GM12864 (cell line): ENCODE measurements at regions not wholly inside any gene's neighbourhood (a gene's known extent, or its start where the extent isn't known, plus 50 kb on each side); places are given as distances from the start of the nearest gene placed in this dataset.
A peak's percentile ranks its signal among the peaks of the same experiment; 100 is the strongest.
"Not testable (repeated sequence)": the region's sequence is repeated elsewhere in the genome, so short reads cannot be mapped to it uniquely, and the experiment has no call there.

Experiments used
- DNase-seq: peaks from one replicate; pipeline ENCODE4 v3.0.0-alpha.2; 2011; ENCODE audit warnings: low read depth
- H3K4me3 ChIP-seq: 2 replicates; pipeline ENCODE4 v1.5.1; 2011; ENCODE audit warnings: mild to moderate bottlenecking, low read depth, low read length, control low read depth
- TF ChIP-seq, protein P1 (sequence below): IDR thresholded peaks from 2 replicates; pipeline ENCODE4 v1.5.1; 2011; ENCODE audit warnings: low read depth, mild to moderate bottlenecking, moderate library complexity, low read length, control low read depth, inconsistent platforms; ENCODE audit errors: missing control alignments

DNA sequence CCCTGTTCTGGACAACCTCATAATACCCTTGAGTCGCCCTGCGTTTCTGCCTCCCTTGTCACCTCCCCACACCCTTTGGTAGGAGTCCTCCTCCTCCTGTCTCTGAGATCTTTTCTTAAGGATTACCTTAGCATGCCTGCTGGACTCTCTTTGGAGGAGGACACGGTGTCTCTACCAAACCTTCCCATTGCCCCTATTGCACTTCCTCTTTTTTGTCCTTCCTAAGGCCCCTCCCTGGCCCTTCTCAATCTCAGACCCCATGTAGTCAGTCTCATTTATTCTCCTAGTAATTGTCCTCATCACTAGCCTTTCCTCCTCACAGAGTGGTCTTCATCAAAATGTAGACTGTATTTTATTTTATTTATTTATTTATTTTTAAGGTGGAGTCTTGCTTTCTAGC lies 335.0 kb upstream of the SFRP2 start:
- no peak overlapping the region for H3K4me3 ChIP-seq
- no peak for DNase-seq

DNA sequence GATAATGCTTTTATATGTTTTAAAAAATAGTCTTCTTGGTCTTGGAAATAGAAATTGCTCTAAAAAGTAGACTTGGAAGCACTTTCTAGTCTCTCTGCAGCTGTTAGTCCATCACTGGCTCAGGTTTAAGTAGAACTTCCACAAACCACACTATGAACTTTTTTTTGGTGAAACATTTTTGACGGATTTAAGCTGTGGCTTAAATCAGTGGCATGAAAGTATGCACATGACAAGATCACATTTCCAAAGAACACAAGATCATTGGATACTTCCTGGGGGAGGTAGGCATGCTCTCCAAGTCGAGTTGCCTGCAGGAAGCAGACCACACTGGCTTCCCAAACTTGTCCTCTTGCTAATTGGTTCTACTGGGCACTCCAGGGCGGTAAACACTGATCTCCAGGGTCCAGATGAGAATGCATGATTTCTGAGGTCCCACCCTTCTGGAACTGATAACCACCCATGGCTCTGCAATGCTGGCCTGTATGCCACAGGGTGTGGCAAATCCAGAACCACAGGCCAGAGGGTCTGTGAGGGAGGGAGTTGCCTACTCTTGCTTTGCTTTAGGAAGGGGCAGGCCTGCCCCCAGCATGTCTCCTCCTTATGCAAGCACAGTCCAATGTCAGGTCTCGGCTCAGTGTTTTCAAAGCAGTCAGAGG lies 331.9 kb upstream of the SFRP2 start:
- no peak for DNase-seq
- TF ChIP-seq, protein P1, sequence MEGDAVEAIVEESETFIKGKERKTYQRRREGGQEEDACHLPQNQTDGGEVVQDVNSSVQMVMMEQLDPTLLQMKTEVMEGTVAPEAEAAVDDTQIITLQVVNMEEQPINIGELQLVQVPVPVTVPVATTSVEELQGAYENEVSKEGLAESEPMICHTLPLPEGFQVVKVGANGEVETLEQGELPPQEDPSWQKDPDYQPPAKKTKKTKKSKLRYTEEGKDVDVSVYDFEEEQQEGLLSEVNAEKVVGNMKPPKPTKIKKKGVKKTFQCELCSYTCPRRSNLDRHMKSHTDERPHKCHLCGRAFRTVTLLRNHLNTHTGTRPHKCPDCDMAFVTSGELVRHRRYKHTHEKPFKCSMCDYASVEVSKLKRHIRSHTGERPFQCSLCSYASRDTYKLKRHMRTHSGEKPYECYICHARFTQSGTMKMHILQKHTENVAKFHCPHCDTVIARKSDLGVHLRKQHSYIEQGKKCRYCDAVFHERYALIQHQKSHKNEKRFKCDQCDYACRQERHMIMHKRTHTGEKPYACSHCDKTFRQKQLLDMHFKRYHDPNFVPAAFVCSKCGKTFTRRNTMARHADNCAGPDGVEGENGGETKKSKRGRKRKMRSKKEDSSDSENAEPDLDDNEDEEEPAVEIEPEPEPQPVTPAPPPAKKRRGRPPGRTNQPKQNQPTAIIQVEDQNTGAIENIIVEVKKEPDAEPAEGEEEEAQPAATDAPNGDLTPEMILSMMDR: no peak
- no peak overlapping the region for H3K4me3 ChIP-seq

More for the DNA sequence above, 335.0 kb upstream of the SFRP2 start:
- TF ChIP-seq, protein P1: no peak

DNA sequence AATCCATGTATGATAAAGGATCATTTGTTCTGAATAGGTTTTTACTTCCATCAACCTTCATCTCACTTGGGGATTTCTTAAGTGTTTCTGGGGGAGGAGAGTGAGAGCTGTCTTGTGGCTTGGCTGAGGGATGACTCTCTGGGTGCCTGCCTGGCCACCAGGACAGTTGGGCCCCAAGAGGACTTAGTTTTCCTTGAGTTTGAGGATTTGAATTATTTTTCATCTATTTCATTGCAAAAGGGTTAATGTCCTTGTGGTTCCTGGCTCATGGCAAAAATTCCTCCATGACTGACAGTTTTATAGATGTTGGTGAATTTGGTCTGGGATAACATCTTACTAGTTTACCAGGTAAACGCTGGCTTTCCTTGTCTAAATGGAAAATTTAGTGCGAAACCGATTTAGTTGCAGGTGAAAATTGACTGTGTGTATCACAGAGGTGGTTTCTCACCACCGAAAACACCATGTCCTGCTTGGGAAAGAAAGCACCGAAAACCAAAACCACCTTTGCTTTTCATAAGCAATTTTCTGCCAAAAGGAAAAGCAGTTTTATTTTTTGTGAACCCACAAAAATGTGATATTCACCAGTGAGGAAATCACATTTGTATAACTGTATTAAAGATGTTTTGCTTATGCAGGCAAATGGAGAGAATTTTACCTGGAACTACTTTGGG lies 331.3 kb upstream of the SFRP2 start:
- no peak overlapping the region for H3K4me3 ChIP-seq
- DNase-seq: no peak
- TF ChIP-seq, protein P1: no peak

DNA sequence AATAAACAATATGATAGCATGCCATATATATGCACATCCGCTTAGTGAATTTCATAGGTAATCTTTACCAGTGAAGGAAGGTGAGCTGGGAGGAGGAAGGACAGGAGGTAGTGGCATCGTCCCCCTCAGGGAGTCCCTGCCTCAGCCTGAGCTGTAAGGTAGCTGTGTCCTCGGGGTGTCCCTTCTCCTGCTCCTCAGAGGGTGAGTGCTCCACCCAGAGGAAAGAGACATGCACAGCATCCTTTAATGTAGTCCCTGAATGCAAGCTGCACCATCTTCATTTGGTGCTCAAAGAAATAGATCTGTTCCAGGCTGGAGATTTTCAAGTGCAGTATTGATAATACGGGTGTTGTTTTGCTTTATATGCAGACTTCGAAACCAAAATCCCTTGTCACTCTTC lies 330.4 kb upstream of the SFRP2 start:
- no peak overlapping the region for H3K4me3 ChIP-seq
- DNase-seq: no peak
- TF ChIP-seq, protein P1: peak; percentile 52

DNA sequence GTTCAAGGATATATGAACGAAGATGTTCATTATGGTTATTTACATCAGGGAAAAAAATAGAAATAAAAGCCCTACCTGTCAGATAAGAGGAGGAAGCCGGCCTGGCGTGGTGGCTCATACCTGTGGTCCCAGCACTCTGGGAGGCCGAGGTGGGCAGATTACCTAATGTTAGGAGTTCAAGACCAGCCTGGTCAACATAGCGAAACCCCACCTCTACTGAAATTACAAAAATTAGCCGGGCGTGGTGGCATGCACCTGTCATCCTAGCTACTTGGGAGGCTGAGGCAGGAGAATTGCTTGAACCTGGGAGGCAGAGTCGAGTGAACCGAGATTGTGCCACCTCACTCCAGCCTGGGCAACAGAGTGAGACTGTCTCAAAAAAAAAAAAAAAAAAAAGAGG lies 328.8 kb upstream of the SFRP2 start:
- not testable (repeated sequence) for DNase-seq, H3K4me3 ChIP-seq

DNA sequence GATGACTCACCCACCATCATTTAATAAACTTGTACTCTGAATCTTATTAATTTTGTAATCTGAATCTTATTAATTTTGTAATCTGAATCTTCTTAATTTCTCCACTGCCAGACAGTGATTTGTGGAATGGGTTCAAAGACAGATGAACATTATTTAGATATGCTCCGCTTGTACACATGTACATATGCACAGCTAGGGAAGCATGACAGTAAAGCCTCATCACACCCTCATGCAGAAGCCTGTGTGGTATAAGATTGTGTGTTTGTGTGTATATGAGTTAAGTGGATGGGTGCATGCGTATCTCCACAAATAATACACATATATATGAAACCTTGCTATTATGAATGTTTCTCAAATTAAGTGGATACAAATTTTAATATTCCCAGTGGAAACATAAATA lies 318.5 kb upstream of the SFRP2 start:
- TF ChIP-seq, protein P1: no peak
- no peak overlapping the region for H3K4me3 ChIP-seq

DNA sequence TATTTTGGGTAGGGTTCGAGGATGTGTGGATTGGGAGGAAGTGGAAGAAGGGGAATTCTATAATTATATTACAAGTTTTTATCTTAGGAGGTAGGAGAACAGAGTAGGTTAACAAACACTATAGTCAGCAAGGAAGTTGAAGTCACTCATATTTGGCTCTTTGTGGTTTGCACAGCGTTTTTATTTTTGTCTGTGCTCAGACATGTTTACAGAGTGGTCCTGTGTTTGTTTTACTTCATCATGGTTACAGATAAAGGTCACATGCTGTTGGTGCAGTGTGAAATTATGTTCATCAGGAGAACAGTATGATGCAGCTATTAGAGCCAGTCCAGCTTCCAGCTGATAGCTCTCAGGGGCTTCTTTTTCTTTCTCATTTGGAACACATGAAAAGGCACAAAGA lies 299.9 kb upstream of the SFRP2 start:
- no peak for DNase-seq
- TF ChIP-seq, protein P1: no peak
- H3K4me3 ChIP-seq: no peak overlapping the region

More for the DNA sequence above, 318.5 kb upstream of the SFRP2 start:
- DNase-seq: no peak
